Gastroesophageal sphincter (tissue), 3 donors: ENCODE measurements at regions not wholly inside any gene's neighbourhood (a gene's known extent, or its start where the extent isn't known, plus 50 kb on each side); places are given as distances from the start of the nearest gene placed in this dataset.

Experiments used
- POLR2A ChIP-seq, 2 donors: fragments of 450-650 bp; IDR thresholded peaks; one replicate each; pipeline ENCODE4 v1.6.1; 2017; ENCODE audit warnings: antibody characterized with exemption in 2 of 2, mild to moderate bottlenecking in 2 of 2, moderate library complexity in 1 of 2
- TF ChIP-seq, protein P1 (sequence below), 4 experiments: fragments of 200-600 bp in 2 of 4; fragments of 450-650 bp in 2 of 4; sonication (generic) in 1 of 4; IDR thresholded peaks; one replicate each; pipeline ENCODE4 v1.5.1; 2017 to 2019; ENCODE audit warnings: antibody characterized with exemption in 4 of 4, mild to moderate bottlenecking in 2 of 4, moderate library complexity in 2 of 4

DNA sequence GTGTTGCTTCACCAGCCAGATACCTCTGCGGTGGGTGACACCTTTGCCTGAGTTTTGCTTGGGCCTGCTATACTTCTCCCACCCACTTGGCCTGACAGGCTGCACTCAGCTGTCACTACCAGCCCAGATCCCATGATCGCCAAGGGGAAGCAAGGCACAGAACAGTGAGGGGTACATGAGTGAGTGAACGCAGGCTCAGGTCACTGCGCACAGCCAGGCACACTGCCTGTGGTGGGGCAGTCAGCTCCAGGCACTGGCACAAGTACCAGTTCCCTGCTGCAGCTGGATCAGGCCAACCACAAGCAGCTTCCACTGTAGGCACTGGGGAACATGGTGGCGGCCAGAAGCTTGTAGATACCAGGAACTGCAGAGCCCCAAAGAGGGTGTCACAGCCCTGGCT lies 441.9 kb upstream of the GRM3 start:
- TF ChIP-seq, protein P1, sequence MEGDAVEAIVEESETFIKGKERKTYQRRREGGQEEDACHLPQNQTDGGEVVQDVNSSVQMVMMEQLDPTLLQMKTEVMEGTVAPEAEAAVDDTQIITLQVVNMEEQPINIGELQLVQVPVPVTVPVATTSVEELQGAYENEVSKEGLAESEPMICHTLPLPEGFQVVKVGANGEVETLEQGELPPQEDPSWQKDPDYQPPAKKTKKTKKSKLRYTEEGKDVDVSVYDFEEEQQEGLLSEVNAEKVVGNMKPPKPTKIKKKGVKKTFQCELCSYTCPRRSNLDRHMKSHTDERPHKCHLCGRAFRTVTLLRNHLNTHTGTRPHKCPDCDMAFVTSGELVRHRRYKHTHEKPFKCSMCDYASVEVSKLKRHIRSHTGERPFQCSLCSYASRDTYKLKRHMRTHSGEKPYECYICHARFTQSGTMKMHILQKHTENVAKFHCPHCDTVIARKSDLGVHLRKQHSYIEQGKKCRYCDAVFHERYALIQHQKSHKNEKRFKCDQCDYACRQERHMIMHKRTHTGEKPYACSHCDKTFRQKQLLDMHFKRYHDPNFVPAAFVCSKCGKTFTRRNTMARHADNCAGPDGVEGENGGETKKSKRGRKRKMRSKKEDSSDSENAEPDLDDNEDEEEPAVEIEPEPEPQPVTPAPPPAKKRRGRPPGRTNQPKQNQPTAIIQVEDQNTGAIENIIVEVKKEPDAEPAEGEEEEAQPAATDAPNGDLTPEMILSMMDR (IDR thresholded peaks at IDR 0.05) = no peak
- no peak for TF ChIP-seq POLR2A (IDR thresholded peaks at IDR 0.05)
